HT1080 (cell line): ENCODE measurements at regions not wholly inside any gene's neighbourhood (a gene's known extent, or its start where the extent isn't known, plus 50 kb on each side); places are given as distances from the start of the nearest gene placed in this dataset.
"Not testable (repeated sequence)": the region's sequence is repeated elsewhere in the genome, so short reads cannot be mapped to it uniquely, and the experiment has no call there.

Source experiments
- DNase-seq: peaks from one replicate; pipeline ENCODE4 v3.0.0-alpha.2; 2015; ENCODE audit warnings: low read depth

GRCh38 chr3:61442696-61443095 is 118.7 kb upstream of the PTPRG start:
- peak; percentile 43 for DNase-seq

GRCh38 chr3:61443886-61444285 is 117.5 kb upstream of the PTPRG start:
- no peak for DNase-seq

GRCh38 chr3:61444782-61445181 is 116.6 kb upstream of the PTPRG start:
- no peak for DNase-seq

GRCh38 chr3:61445924-61446323 is 115.4 kb upstream of the PTPRG start:
- DNase-seq = no peak

- DNase-seq = no peak
These were observed 115.0 kb upstream of the PTPRG start for GRCh38 chr3:61446341-61446740.

GRCh38 chr3:61448378-61448777 is 113.0 kb upstream of the PTPRG start:
- DNase-seq = no peak

GRCh38 chr3:61449327-61450040 is 111.9 kb upstream of the PTPRG start:
- DNase-seq = no peak

- DNase-seq = no peak
These were observed 110.5 kb upstream of the PTPRG start for GRCh38 chr3:61450866-61451265.

GRCh38 chr3:61451841-61452240 is 109.5 kb upstream of the PTPRG start:
- peak; percentile 45 for DNase-seq

- peak; percentile 61 for DNase-seq
These were observed 108.8 kb upstream of the PTPRG start for GRCh38 chr3:61452535-61453090.

- no peak for DNase-seq
These were observed 107.3 kb upstream of the PTPRG start for GRCh38 chr3:61454006-61454585.

GRCh38 chr3:61454801-61455200 is 106.6 kb upstream of the PTPRG start:
- DNase-seq = no peak

GRCh38 chr3:61460636-61461035 is 100.7 kb upstream of the PTPRG start:
- DNase-seq = no peak

GRCh38 chr3:61463191-61463590 is 98.2 kb upstream of the PTPRG start:
- no peak for DNase-seq

GRCh38 chr3:61464518-61465140 is 96.7 kb upstream of the PTPRG start:
- no peak for DNase-seq

GRCh38 chr3:61466357-61466756 is 95.0 kb upstream of the PTPRG start:
- DNase-seq = no peak

- no peak for DNase-seq
These were observed 77.4 kb upstream of the PTPRG start for GRCh38 chr3:61483997-61484396.

GRCh38 chr3:61493339-61493738 is 68.0 kb upstream of the PTPRG start:
- peak; percentile 42 for DNase-seq

GRCh38 chr3:61494309-61494708 is 67.1 kb upstream of the PTPRG start:
- not testable (repeated sequence) for DNase-seq

- DNase-seq = no peak
These were observed 63.9 kb upstream of the PTPRG start for GRCh38 chr3:61497463-61497862.

GRCh38 chr3:61505197-61505596 is 56.2 kb upstream of the PTPRG start:
- no peak for DNase-seq

- DNase-seq = no peak
These were observed 53.4 kb upstream of the PTPRG start for GRCh38 chr3:61507946-61508345.
